ENCODE measurements at regions not wholly inside any gene's neighbourhood (a gene's known extent, or its start where the extent isn't known, plus 50 kb on each side); places are given as distances from the start of the nearest gene placed in this dataset.

GRCh38 chr5:26645659-26646058 is 392.7 kb downstream of the CDH9 start:
- Mint-ChIP-seq H3K27ac (no peak overlapping the region), H3K4me3 (no peak overlapping the region), H3K9me3 (peaks cover 9% of the 10 kb centered on the region), H3K27me3 (no peaks in the 10 kb centered on the region), H3K36me3 (no peaks in the 10 kb centered on the region), H3K4me1 (no peaks in the 10 kb centered on the region)
- no peak for DNase-seq

GRCh38 chr5:26641492-26641891 is 396.9 kb downstream of the CDH9 start:
- H3K27ac Mint-ChIP-seq: no peak overlapping the region
- no peaks in the 10 kb centered on the region for H3K27me3 Mint-ChIP-seq
- no peak overlapping the region for H3K4me3 Mint-ChIP-seq
- no peaks in the 10 kb centered on the region for H3K4me1 Mint-ChIP-seq
- no peaks in the 10 kb centered on the region for H3K36me3 Mint-ChIP-seq
- DNase-seq: no peak
- H3K9me3 Mint-ChIP-seq: peaks cover 13% of the 10 kb centered on the region

GRCh38 chr5:26625099-26625498 is 413.3 kb downstream of the CDH9 start:
- no peaks in the 10 kb centered on the region for H3K9me3 Mint-ChIP-seq
- DNase-seq: no peak
- no peaks in the 10 kb centered on the region for H3K27me3 Mint-ChIP-seq
- H3K4me1 Mint-ChIP-seq: no peaks in the 10 kb centered on the region
- H3K4me3 Mint-ChIP-seq: no peak overlapping the region
- H3K36me3 Mint-ChIP-seq: no peaks in the 10 kb centered on the region
- no peak overlapping the region for H3K27ac Mint-ChIP-seq

- no peaks in the 10 kb centered on the region for H3K27me3 Mint-ChIP-seq
Observed at GRCh38 chr5:26622947-26623346, 415.4 kb downstream of the CDH9 start.

GRCh38 chr5:26610577-26610976 is 427.8 kb downstream of the CDH9 start:
- no peak for DNase-seq
- Mint-ChIP-seq H3K36me3 (no peaks in the 10 kb centered on the region), H3K27ac (no peak overlapping the region), H3K9me3 (peaks cover 10% of the 10 kb centered on the region), H3K4me1 (no peaks in the 10 kb centered on the region), H3K4me3 (no peak overlapping the region), H3K27me3 (no peaks in the 10 kb centered on the region)

More at GRCh38 chr5:26622947-26623346, 415.4 kb downstream of the CDH9 start:
- DNase-seq: no peak
- Mint-ChIP-seq H3K27ac (no peak overlapping the region), H3K9me3 (peaks cover 2% of the 10 kb centered on the region), H3K4me3 (no peak overlapping the region), H3K36me3 (no peaks in the 10 kb centered on the region), H3K4me1 (no peaks in the 10 kb centered on the region)

GRCh38 chr5:26601563-26601962 is 436.8 kb downstream of the CDH9 start:
- Mint-ChIP-seq H3K27ac (no peak overlapping the region), H3K4me1 (no peaks in the 10 kb centered on the region), H3K9me3 (peaks cover 8% of the 10 kb centered on the region), H3K27me3 (no peaks in the 10 kb centered on the region), H3K36me3 (no peaks in the 10 kb centered on the region), H3K4me3 (no peak overlapping the region)
- DNase-seq: no peak

GRCh38 chr5:26582350-26583045 is 455.9 kb downstream of the CDH9 start:
- H3K27ac Mint-ChIP-seq: no peak overlapping the region
- no peak for DNase-seq
- H3K27me3 Mint-ChIP-seq: no peaks in the 10 kb centered on the region
- no peaks in the 10 kb centered on the region for H3K4me1 Mint-ChIP-seq
- no peak overlapping the region for H3K4me3 Mint-ChIP-seq
- no peaks in the 10 kb centered on the region for H3K36me3 Mint-ChIP-seq
- H3K9me3 Mint-ChIP-seq: peaks cover 3% of the 10 kb centered on the region

GRCh38 chr5:26579712-26580111 is 458.7 kb downstream of the CDH9 start:
- DNase-seq: no peak
- H3K27me3 Mint-ChIP-seq: no peaks in the 10 kb centered on the region
- no peaks in the 10 kb centered on the region for H3K9me3 Mint-ChIP-seq
- H3K27ac Mint-ChIP-seq: no peak overlapping the region
- no peak overlapping the region for H3K4me3 Mint-ChIP-seq
- no peaks in the 10 kb centered on the region for H3K36me3 Mint-ChIP-seq
- no peaks in the 10 kb centered on the region for H3K4me1 Mint-ChIP-seq

- no peak for DNase-seq
- no peaks in the 10 kb centered on the region for H3K4me1 Mint-ChIP-seq
- no peaks in the 10 kb centered on the region for H3K9me3 Mint-ChIP-seq
- H3K27ac Mint-ChIP-seq: no peak overlapping the region
- H3K36me3 Mint-ChIP-seq: no peaks in the 10 kb centered on the region
- no peak overlapping the region for H3K4me3 Mint-ChIP-seq
- no peaks in the 10 kb centered on the region for H3K27me3 Mint-ChIP-seq
Observed at GRCh38 chr5:26578002-26578401, 460.4 kb downstream of the CDH9 start.

GRCh38 chr5:26572480-26572879 is 465.9 kb downstream of the CDH9 start:
- H3K36me3 Mint-ChIP-seq: no peaks in the 10 kb centered on the region
- H3K27me3 Mint-ChIP-seq: no peaks in the 10 kb centered on the region
- H3K4me1 Mint-ChIP-seq: no peaks in the 10 kb centered on the region
- DNase-seq: no peak
- H3K9me3 Mint-ChIP-seq: peaks cover 3% of the 10 kb centered on the region
- no peak overlapping the region for H3K4me3 Mint-ChIP-seq
- no peak overlapping the region for H3K27ac Mint-ChIP-seq

- Mint-ChIP-seq H3K36me3 (no peaks in the 10 kb centered on the region), H3K4me3 (no peak overlapping the region), H3K27ac (no peak overlapping the region), H3K9me3 (peaks cover 3% of the 10 kb centered on the region), H3K4me1 (no peaks in the 10 kb centered on the region), H3K27me3 (no peaks in the 10 kb centered on the region)
- DNase-seq: no peak
Observed at GRCh38 chr5:26569929-26570258, 468.5 kb downstream of the CDH9 start.

GRCh38 chr5:26569241-26569928 is 469.0 kb downstream of the CDH9 start:
- Mint-ChIP-seq H3K4me1 (no peaks in the 10 kb centered on the region), H3K36me3 (no peaks in the 10 kb centered on the region), H3K9me3 (peaks cover 3% of the 10 kb centered on the region), H3K4me3 (no peak overlapping the region), H3K27me3 (no peaks in the 10 kb centered on the region), H3K27ac (no peak overlapping the region)
- no peak for DNase-seq

GRCh38 chr5:26568316-26568715 is 470.1 kb downstream of the CDH9 start:
- DNase-seq: no peak
- Mint-ChIP-seq H3K9me3 (peaks cover 7% of the 10 kb centered on the region), H3K4me3 (no peak overlapping the region), H3K36me3 (no peaks in the 10 kb centered on the region), H3K27ac (no peak overlapping the region), H3K4me1 (no peaks in the 10 kb centered on the region), H3K27me3 (no peaks in the 10 kb centered on the region)

GRCh38 chr5:26563979-26564378 is 474.4 kb downstream of the CDH9 start:
- no peak overlapping the region for H3K27ac Mint-ChIP-seq
- peaks cover 6% of the 10 kb centered on the region for H3K9me3 Mint-ChIP-seq
- H3K4me1 Mint-ChIP-seq: no peaks in the 10 kb centered on the region
- no peaks in the 10 kb centered on the region for H3K27me3 Mint-ChIP-seq
- DNase-seq: no peak
- no peak overlapping the region for H3K4me3 Mint-ChIP-seq
- no peaks in the 10 kb centered on the region for H3K36me3 Mint-ChIP-seq

- Mint-ChIP-seq H3K4me1 (no peaks in the 10 kb centered on the region), H3K27ac (no peak overlapping the region), H3K4me3 (no peak overlapping the region), H3K36me3 (no peaks in the 10 kb centered on the region), H3K9me3 (peaks cover 9% of the 10 kb centered on the region), H3K27me3 (no peaks in the 10 kb centered on the region)
- DNase-seq: no peak
Observed at GRCh38 chr5:26553079-26553478, 485.3 kb downstream of the CDH9 start.

GRCh38 chr5:26543987-26544386 is 494.4 kb downstream of the CDH9 start:
- Mint-ChIP-seq H3K4me1 (no peaks in the 10 kb centered on the region), H3K36me3 (no peaks in the 10 kb centered on the region), H3K27ac (no peak overlapping the region), H3K27me3 (no peaks in the 10 kb centered on the region), H3K4me3 (no peak overlapping the region), H3K9me3 (peaks cover 17% of the 10 kb centered on the region)
- DNase-seq: no peak
